GM04503 (cell line): ENCODE measurements at regions not wholly inside any gene's neighbourhood (a gene's known extent, or its start where the extent isn't known, plus 50 kb on each side); places are given as distances from the start of the nearest gene placed in this dataset.

Experiments used
- DNase-seq: peaks from one replicate; pipeline ENCODE4 v3.0.0-alpha.2; 2012; ENCODE audit warnings: low read depth

DNA sequence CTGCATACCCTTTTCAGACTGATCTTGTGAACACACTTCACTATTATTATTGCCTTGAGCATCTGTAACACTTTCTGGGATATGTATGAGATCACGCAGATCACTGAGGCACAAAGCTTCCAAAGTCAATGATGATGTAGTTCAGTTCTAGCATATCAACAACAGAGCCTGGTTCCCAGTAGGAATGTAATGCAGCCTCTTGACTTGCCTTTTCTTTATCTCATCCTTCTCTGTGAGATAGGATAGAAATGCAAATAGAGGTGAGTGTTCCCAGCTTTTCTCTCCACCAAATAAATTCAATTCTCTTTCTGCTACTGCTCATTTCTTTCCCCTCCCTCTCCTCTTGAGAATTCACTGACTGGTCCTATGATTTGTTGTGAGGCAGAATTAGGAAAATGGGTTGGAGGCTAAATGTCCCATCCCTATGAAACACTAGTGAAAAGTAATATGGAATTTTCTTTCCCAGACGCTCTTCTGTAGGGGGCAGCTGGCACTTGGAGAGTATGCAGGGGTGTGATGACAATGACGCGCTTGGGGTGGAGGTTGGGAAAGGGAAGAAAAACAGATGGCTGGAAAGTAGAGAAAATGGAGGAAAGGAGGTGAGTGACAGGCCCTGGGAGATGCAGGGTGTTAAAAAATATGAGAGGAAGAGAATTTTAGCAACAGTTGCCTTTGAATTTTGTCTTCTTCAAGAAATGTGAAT lies 96.0 kb upstream of the TMTC1 start:
- DNase-seq = no peak

GRCh38 chr12:29869946-29870345 lies 86.2 kb upstream of the TMTC1 start:
- no peak for DNase-seq

DNA sequence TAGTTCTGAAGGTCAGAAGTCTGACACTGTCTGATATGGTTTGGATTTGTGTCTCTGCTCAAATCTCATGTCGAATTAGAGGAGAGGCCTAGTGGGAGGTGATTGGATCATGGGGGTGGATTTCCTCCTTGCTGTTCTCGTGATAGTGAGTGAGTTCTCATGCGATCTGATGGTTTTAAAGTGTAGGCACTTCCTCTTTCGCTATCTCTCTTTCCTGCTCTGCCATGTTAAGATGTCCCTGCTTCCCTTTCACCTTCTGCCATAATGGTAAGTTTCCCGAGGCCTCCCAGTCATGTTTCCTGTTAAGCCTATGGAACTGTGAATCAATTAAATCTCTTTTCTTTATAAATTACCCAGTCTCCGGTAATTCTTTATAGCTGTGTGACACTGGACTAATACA lies 84.1 kb upstream of the TMTC1 start:
- DNase-seq = no peak

- no peak for DNase-seq
These were observed 79.9 kb upstream of the TMTC1 start for GRCh38 chr12:29863665-29864064.

- DNase-seq = no peak
These were observed 74.6 kb upstream of the TMTC1 start for GRCh38 chr12:29858270-29858786.

- no peak for DNase-seq
These were observed 63.5 kb upstream of the TMTC1 start for GRCh38 chr12:29847246-29847645.

DNA sequence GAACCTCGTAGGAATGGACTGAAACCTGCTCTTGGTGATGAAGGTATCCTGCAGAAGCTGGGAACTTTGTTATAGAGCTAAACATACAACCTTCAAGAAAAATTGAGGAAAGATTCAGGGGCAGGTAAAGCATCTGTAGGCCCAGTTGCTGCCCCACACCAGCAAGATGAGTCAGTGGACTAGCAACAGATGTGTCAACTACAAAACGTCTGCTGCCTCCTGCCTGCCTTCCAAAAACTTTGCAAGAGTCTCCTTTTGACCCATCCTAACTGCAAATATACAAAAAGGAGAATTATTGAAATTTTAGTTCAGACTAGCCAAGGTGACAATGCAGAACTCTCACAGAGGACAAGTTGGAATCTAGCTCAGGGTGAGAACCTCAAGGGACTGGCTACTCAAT lies 60.9 kb upstream of the TMTC1 start:
- DNase-seq = no peak

- DNase-seq = no peak
These were observed 59.3 kb upstream of the TMTC1 start for GRCh38 chr12:29843036-29843435.

DNA sequence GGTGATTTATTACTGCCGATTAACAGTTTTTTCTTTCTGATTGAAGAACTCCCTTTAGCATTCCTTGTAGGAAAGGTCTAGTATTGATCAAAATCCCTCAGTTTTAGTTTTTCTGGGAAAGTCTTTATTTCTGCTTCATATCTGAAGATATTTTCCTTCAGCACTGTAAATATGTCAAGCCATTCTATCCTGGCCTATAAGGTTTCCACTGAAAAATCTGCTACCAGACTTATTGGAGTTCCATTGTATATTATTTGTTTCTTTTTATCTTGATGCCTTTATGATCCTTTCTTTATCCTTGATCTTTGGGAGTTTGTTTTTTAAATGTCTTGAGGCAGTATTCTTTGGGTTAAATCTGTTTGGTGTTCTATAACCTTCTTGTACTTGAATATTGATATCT lies 55.0 kb upstream of the TMTC1 start:
- DNase-seq = no peak
